ENCODE measurements at regions not wholly inside any gene's neighbourhood (a gene's known extent, or its start where the extent isn't known, plus 50 kb on each side); places are given as distances from the start of the nearest gene placed in this dataset.

- DNase-seq (ENCODE audit: low spot score in 2 of 2), result no peak
- Histone ChIP-seq H3K36me3 (no peaks in the 10 kb centered on the region), H3K27me3 (no peaks in the 10 kb centered on the region), H3K27ac (no peak overlapping the region), H3K4me1 (no peaks in the 10 kb centered on the region), H3K4me3 (no peak overlapping the region), H3K9me3 (no peaks in the 10 kb centered on the region)
- intact Hi-C loops (cut with DNase I; ENCODE audit: low total_unique reads), result no loop called here
- TF ChIP-seq POLR2AphosphoS5 (IDR thresholded peaks at IDR 0.05) (no peak), POLR2A (IDR thresholded peaks at IDR 0.05) (no peak)
- TF ChIP-seq, protein P1, sequence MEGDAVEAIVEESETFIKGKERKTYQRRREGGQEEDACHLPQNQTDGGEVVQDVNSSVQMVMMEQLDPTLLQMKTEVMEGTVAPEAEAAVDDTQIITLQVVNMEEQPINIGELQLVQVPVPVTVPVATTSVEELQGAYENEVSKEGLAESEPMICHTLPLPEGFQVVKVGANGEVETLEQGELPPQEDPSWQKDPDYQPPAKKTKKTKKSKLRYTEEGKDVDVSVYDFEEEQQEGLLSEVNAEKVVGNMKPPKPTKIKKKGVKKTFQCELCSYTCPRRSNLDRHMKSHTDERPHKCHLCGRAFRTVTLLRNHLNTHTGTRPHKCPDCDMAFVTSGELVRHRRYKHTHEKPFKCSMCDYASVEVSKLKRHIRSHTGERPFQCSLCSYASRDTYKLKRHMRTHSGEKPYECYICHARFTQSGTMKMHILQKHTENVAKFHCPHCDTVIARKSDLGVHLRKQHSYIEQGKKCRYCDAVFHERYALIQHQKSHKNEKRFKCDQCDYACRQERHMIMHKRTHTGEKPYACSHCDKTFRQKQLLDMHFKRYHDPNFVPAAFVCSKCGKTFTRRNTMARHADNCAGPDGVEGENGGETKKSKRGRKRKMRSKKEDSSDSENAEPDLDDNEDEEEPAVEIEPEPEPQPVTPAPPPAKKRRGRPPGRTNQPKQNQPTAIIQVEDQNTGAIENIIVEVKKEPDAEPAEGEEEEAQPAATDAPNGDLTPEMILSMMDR (IDR thresholded peaks at IDR 0.05), result no peak
Observed at GRCh38 chr6:99151634-99152346, 197.7 kb downstream of the FAXC start.

- DNase-seq (ENCODE audit: low spot score in 2 of 2), result no peak
- H3K27ac ChIP-seq, result no peak overlapping the region
- H3K27me3 ChIP-seq, result no peaks in the 10 kb centered on the region
- no peaks in the 10 kb centered on the region for H3K4me1 ChIP-seq
- intact Hi-C loops (cut with DNase I; ENCODE audit: low total_unique reads), result no loop called here
- no peak overlapping the region for H3K4me3 ChIP-seq
- H3K9me3 ChIP-seq, result no peaks in the 10 kb centered on the region
- TF ChIP-seq, protein P1 (IDR thresholded peaks at IDR 0.05), result no peak
- H3K36me3 ChIP-seq, result no peaks in the 10 kb centered on the region
Observed at GRCh38 chr6:99148761-99149160, 200.7 kb downstream of the FAXC start.

DNA sequence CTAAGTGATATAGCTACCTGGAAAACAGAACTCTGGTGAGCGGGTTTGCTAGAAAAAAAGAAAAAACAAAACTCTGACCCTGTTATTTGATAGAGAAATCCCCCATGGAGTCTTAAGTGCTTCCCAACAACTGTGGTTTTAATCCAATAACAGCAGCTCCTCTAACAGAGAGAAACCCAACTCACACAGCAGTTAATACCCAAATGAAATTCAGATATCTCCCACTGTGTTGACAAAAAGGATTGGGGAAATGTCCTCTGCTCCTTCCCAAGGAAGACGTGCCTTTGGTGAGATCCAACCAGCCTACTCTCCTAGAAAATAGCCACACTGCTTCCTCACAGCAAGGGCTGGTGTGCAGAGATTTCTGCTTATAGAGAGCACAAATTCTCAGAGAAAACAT, 200.4 kb upstream of the FBXL4 start:
- Histone ChIP-seq H3K27ac (no peak overlapping the region), H3K36me3 (no peaks in the 10 kb centered on the region), H3K9me3 (no peaks in the 10 kb centered on the region), H3K4me3 (no peak overlapping the region), H3K27me3 (no peaks in the 10 kb centered on the region), H3K4me1 (no peaks in the 10 kb centered on the region)
- TF ChIP-seq POLR2A (IDR thresholded peaks at IDR 0.05) (no peak), POLR2AphosphoS5 (IDR thresholded peaks at IDR 0.05) (no peak)
- TF ChIP-seq, protein P1 (IDR thresholded peaks at IDR 0.05), result no peak
- DNase-seq (ENCODE audit: low spot score in 2 of 2), result no peak
- intact Hi-C loops (cut with DNase I; ENCODE audit: low total_unique reads), result no loop called here

DNA sequence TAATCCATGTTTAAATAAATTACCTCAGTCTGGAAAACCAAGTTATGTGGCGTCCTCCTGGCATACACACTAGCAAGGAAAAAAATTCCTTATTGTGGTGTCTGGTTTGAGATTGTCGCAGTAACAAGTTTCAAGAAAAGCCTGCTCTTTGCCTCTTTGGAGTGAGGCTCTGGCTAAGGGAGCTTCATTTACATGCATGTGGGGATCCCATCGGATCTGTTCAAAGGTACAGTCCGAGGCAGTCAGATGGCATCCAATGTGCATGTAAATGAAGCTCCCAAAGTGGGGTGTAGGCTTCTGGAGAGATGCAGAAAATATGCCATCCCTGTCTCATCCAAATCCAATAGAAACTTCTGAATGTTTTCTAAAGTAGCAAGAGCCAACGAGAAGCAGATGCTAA, 199.5 kb upstream of the FBXL4 start:
- no peak overlapping the region for H3K4me3 ChIP-seq
- no peaks in the 10 kb centered on the region for H3K27me3 ChIP-seq
- no peaks in the 10 kb centered on the region for H3K4me1 ChIP-seq
- H3K36me3 ChIP-seq, result no peaks in the 10 kb centered on the region
- TF ChIP-seq POLR2A (IDR thresholded peaks at IDR 0.05) (no peak), POLR2AphosphoS5 (IDR thresholded peaks at IDR 0.05) (no peak)
- TF ChIP-seq, protein P1 (IDR thresholded peaks at IDR 0.05), result no peak
- intact Hi-C loops (cut with DNase I; ENCODE audit: low total_unique reads), result no loop called here
- DNase-seq (ENCODE audit: low spot score in 2 of 2), result no peak
- H3K9me3 ChIP-seq, result no peaks in the 10 kb centered on the region
- H3K27ac ChIP-seq, result no peak overlapping the region

GRCh38 chr6:99146711-99147110, 199.0 kb upstream of the FBXL4 start:
- TF ChIP-seq POLR2A (IDR thresholded peaks at IDR 0.05), result no peak
- no peak for TF ChIP-seq POLR2AphosphoS5 (IDR thresholded peaks at IDR 0.05)
- TF ChIP-seq, protein P1 (IDR thresholded peaks at IDR 0.05), result no peak
- no peaks in the 10 kb centered on the region for H3K27me3 ChIP-seq
- intact Hi-C loops (cut with DNase I; ENCODE audit: low total_unique reads), result no loop called here

More at GRCh38 chr6:99146711-99147110, 199.0 kb upstream of the FBXL4 start:
- no peaks in the 10 kb centered on the region for H3K4me1 ChIP-seq
- no peaks in the 10 kb centered on the region for H3K36me3 ChIP-seq
- H3K4me3 ChIP-seq, result no peak overlapping the region
- H3K27ac ChIP-seq, result no peak overlapping the region
- no peaks in the 10 kb centered on the region for H3K9me3 ChIP-seq
- no peak for DNase-seq (ENCODE audit: low spot score in 2 of 2)

Measured in breast epithelium (tissue), 4 donors.